OCI-LY1 (cell line): ENCODE measurements at regions not wholly inside any gene's neighbourhood (a gene's known extent, or its start where the extent isn't known, plus 50 kb on each side); places are given as distances from the start of the nearest gene placed in this dataset.

Source experiments
- H2AFZ ChIP-seq: fragments of 200-600 bp; sonication (generic), shearing (Covaris generic); 2 replicates; pipeline ENCODE4 v1.6.0; 2014; ENCODE audit warnings: antibody characterized with exemption, mild to moderate bottlenecking, low read length
- H3F3A ChIP-seq: fragments of 200-600 bp; sonication (generic), shearing (Covaris generic); 2 replicates; pipeline ENCODE4 v1.6.0; 2014; ENCODE audit warnings: mild to moderate bottlenecking, antibody characterized with exemption, low read length, moderate library complexity; ENCODE audit not compliant: insufficient read depth
- H3K27ac ChIP-seq: fragments of 200-600 bp; sonication (generic); 2 replicates; pipeline ENCODE4 v1.5.1; 2014; ENCODE audit warnings: low read length, mixed run types, mild to moderate bottlenecking, low read depth; ENCODE audit not compliant: poor library complexity, severe bottlenecking
- H3K27me3 ChIP-seq: fragments of 200-600 bp; sonication (generic); 2 replicates; pipeline ENCODE4 v1.6.0; 2014; ENCODE audit warnings: antibody characterized with exemption, mild to moderate bottlenecking, low read length, moderate library complexity; ENCODE audit not compliant: insufficient read depth
- H3K36me3 ChIP-seq: fragments of 200-600 bp; sonication (generic); 2 replicates; pipeline ENCODE4 v1.6.1; 2014; ENCODE audit warnings: mild to moderate bottlenecking, antibody characterized with exemption, low read length, moderate library complexity, mixed read lengths; ENCODE audit not compliant: insufficient read depth
- H3K4me1 ChIP-seq: fragments of 200-600 bp; sonication (generic); 2 replicates; pipeline ENCODE4 v1.5.1; 2014; ENCODE audit warnings: mild to moderate bottlenecking, low read length, moderate library complexity; ENCODE audit not compliant: insufficient read depth, severe bottlenecking
- H3K4me2 ChIP-seq: fragments of 200-600 bp; sonication (generic), shearing (Covaris generic); 2 replicates; pipeline ENCODE4 v1.6.1; 2014; ENCODE audit warnings: low read length
- H3K4me3 ChIP-seq: fragments of 200-600 bp; sonication (generic); 2 replicates; pipeline ENCODE4 v1.5.1; 2014; ENCODE audit warnings: low read length, low read depth, mild to moderate bottlenecking, mixed read lengths; ENCODE audit not compliant: poor library complexity, severe bottlenecking
- H3K79me2 ChIP-seq: fragments of 200-600 bp; shearing (Covaris generic); 2 replicates; pipeline ENCODE4 v1.6.1; 2016; ENCODE audit warnings: mixed run types, low read length, mixed read lengths; ENCODE audit not compliant: insufficient read depth
- H3K9ac ChIP-seq: fragments of 200-600 bp; sonication (generic), shearing (Covaris generic); 2 replicates; pipeline ENCODE4 v1.6.1; 2014; ENCODE audit warnings: mild to moderate bottlenecking, low read length, mixed read lengths
- H3K9me2 ChIP-seq: fragments of 200-600 bp; sonication (generic), shearing (Covaris generic); 2 replicates; pipeline ENCODE4 v1.6.1; 2014; ENCODE audit warnings: low read depth, mild to moderate bottlenecking, low read length, mixed read lengths
- H3K9me3 ChIP-seq: fragments of 200-600 bp; shearing (Covaris generic); 2 replicates; pipeline ENCODE4 v1.6.1; 2014; ENCODE audit warnings: low read length, mixed read lengths
- H4K20me1 ChIP-seq: fragments of 200-600 bp; sonication (generic), shearing (Covaris generic); 2 replicates; pipeline ENCODE4 v1.6.0; 2016; ENCODE audit warnings: mild to moderate bottlenecking, low read length; ENCODE audit not compliant: insufficient read depth
- CTCF ChIP-seq: fragments of 200-600 bp; sonication (generic), shearing (Covaris generic); IDR thresholded peaks from 2 replicates; pipeline ENCODE4 v1.5.1; 2017; ENCODE audit warnings: mild to moderate bottlenecking, antibody characterized with exemption, low read length, moderate library complexity, mixed read lengths
- EZH2 ChIP-seq: fragments of 200-600 bp; sonication (generic), shearing (Covaris generic); IDR thresholded peaks from 2 replicates; pipeline ENCODE4 v1.8.0; 2017; ENCODE audit warnings: borderline replicate concordance, mixed run types, mild to moderate bottlenecking, antibody characterized with exemption, low read length, moderate library complexity, mixed read lengths

- Histone ChIP-seq H3K9me2 (no peaks in the 10 kb centered on the region), H3K4me1 (no peaks in the 10 kb centered on the region), H3K9ac (no peak overlapping the region), H3K4me2 (no peak overlapping the region), H3K27me3 (no peaks in the 10 kb centered on the region), H3K9me3 (no peaks in the 10 kb centered on the region), H3K79me2 (no peaks in the 10 kb centered on the region), H3F3A (no peaks in the 10 kb centered on the region), H3K36me3 (no peaks in the 10 kb centered on the region), H2AFZ (no peak overlapping the region), H4K20me1 (no peaks in the 10 kb centered on the region), H3K4me3 (no peak overlapping the region), H3K27ac (no peak overlapping the region)
- no peak for TF ChIP-seq CTCF
- no peak for TF ChIP-seq EZH2
These were observed 819.3 kb downstream of the ROBO2 start for GRCh38 chr3:77859156-77859555.

GRCh38 chr3:77868725-77869124 lies 828.8 kb downstream of the ROBO2 start:
- H3K9me2 ChIP-seq, result no peaks in the 10 kb centered on the region
- H3K4me2 ChIP-seq, result no peak overlapping the region
- no peaks in the 10 kb centered on the region for H3K79me2 ChIP-seq
- no peak overlapping the region for H3K4me3 ChIP-seq
- H3K27ac ChIP-seq, result no peak overlapping the region
- H3K4me1 ChIP-seq, result no peaks in the 10 kb centered on the region
- H3K36me3 ChIP-seq, result no peaks in the 10 kb centered on the region
- TF ChIP-seq CTCF (no peak), EZH2 (no peak)
- H3K27me3 ChIP-seq, result no peaks in the 10 kb centered on the region
- no peaks in the 10 kb centered on the region for H4K20me1 ChIP-seq
- no peaks in the 10 kb centered on the region for H3K9me3 ChIP-seq
- H2AFZ ChIP-seq, result no peak overlapping the region
- no peak overlapping the region for H3K9ac ChIP-seq
- H3F3A ChIP-seq, result no peaks in the 10 kb centered on the region; the same call in 1 of the 2 replicates

GRCh38 chr3:77869423-77869822 lies 829.5 kb downstream of the ROBO2 start:
- no peaks in the 10 kb centered on the region for H3K36me3 ChIP-seq
- no peaks in the 10 kb centered on the region for H3K27me3 ChIP-seq
- H3K79me2 ChIP-seq, result no peaks in the 10 kb centered on the region
- no peak for TF ChIP-seq CTCF
- no peak for TF ChIP-seq EZH2
- no peaks in the 10 kb centered on the region for H3K9me3 ChIP-seq
- H3F3A ChIP-seq, result no peaks in the 10 kb centered on the region; the same call in 1 of the 2 replicates
- H3K9me2 ChIP-seq, result no peaks in the 10 kb centered on the region
- no peak overlapping the region for H3K4me2 ChIP-seq
- no peak overlapping the region for H2AFZ ChIP-seq
- H4K20me1 ChIP-seq, result no peaks in the 10 kb centered on the region
- no peak overlapping the region for H3K4me3 ChIP-seq
- no peak overlapping the region for H3K27ac ChIP-seq
- no peak overlapping the region for H3K9ac ChIP-seq
- H3K4me1 ChIP-seq, result no peaks in the 10 kb centered on the region
